ENCODE measurements at regions not wholly inside any gene's neighbourhood (a gene's known extent, or its start where the extent isn't known, plus 50 kb on each side); places are given as distances from the start of the nearest gene placed in this dataset.

GRCh38 chr12:84807249-84807648, 105.3 kb downstream of the SLC6A15 start:
- TF ChIP-seq CTCF (conservative IDR thresholded peaks at IDR 0.05): no peak
- H3K27ac ChIP-seq: no peak overlapping the region

- H3K27ac ChIP-seq: no peak overlapping the region
- no peak for TF ChIP-seq CTCF (conservative IDR thresholded peaks at IDR 0.05)
These were observed 107.1 kb downstream of the SLC6A15 start for GRCh38 chr12:84805474-84805858.

- TF ChIP-seq CTCF (conservative IDR thresholded peaks at IDR 0.05): no peak
- no peak overlapping the region for H3K27ac ChIP-seq
These were observed 107.7 kb downstream of the SLC6A15 start for GRCh38 chr12:84804691-84805473.

GRCh38 chr12:84803661-84804060, 108.9 kb downstream of the SLC6A15 start:
- H3K27ac ChIP-seq: no peak overlapping the region
- TF ChIP-seq CTCF (conservative IDR thresholded peaks at IDR 0.05): no peak

GRCh38 chr12:84802161-84802560, 110.4 kb downstream of the SLC6A15 start:
- no peak overlapping the region for H3K27ac ChIP-seq
- no peak for TF ChIP-seq CTCF (conservative IDR thresholded peaks at IDR 0.05)

GRCh38 chr12:84793558-84794367, 118.8 kb downstream of the SLC6A15 start:
- H3K27ac ChIP-seq: no peak overlapping the region
- TF ChIP-seq CTCF (conservative IDR thresholded peaks at IDR 0.05): no peak

GRCh38 chr12:84791444-84791843, 121.2 kb downstream of the SLC6A15 start:
- no peak for TF ChIP-seq CTCF (conservative IDR thresholded peaks at IDR 0.05)
- H3K27ac ChIP-seq: no peak overlapping the region

Data from VCaP (cell line).